ENCODE measurements at regions not wholly inside any gene's neighbourhood (a gene's known extent, or its start where the extent isn't known, plus 50 kb on each side); places are given as distances from the start of the nearest gene placed in this dataset.

- DNase-seq = no peak
These were observed 50.0 kb upstream of the LCTL start for GRCh38 chr15:66615846-66616245.

- DNase-seq = no peak
These were observed 51.6 kb upstream of the LCTL start for GRCh38 chr15:66617137-66618090.

GRCh38 chr15:66619152-66619903, 53.5 kb upstream of the LCTL start:
- DNase-seq = peak; percentile 38 to 63

GRCh38 chr15:66620341-66620740, 54.5 kb upstream of the LCTL start:
- DNase-seq = no peak

GRCh38 chr15:66620744-66621344, 55.0 kb upstream of the LCTL start:
- no peak for DNase-seq

GRCh38 chr15:66621491-66622467, 56.0 kb upstream of the LCTL start:
- DNase-seq = no peak

- no peak for DNase-seq
These were observed 56.8 kb upstream of the LCTL start for GRCh38 chr15:66622591-66623022.

GRCh38 chr15:66623801-66624453, 58.1 kb upstream of the LCTL start:
- no peak for DNase-seq

GRCh38 chr15:66625531-66625930, 59.7 kb upstream of the LCTL start:
- no peak for DNase-seq

GRCh38 chr15:66625974-66626373, 60.2 kb upstream of the LCTL start:
- DNase-seq = no peak

- DNase-seq = no peak
These were observed 63.4 kb upstream of the LCTL start for GRCh38 chr15:66628976-66629723.

- DNase-seq = no peak
These were observed 64.2 kb upstream of the LCTL start for GRCh38 chr15:66629817-66630576.

- DNase-seq = no peak
These were observed 65.1 kb upstream of the LCTL start for GRCh38 chr15:66630801-66631351.

- peak in 1 of 2 experiments; percentile 15 for DNase-seq
These were observed 65.9 kb upstream of the LCTL start for GRCh38 chr15:66631616-66632263.

GRCh38 chr15:66633041-66633937, 67.5 kb upstream of the LCTL start:
- DNase-seq = no peak

- DNase-seq = no peak
These were observed 68.1 kb upstream of the LCTL start for GRCh38 chr15:66633938-66634250.

- DNase-seq = no peak
These were observed 67.5 kb upstream of the SMAD6 start for GRCh38 chr15:66634540-66634939.

- DNase-seq = no peak
These were observed 67.0 kb upstream of the SMAD6 start for GRCh38 chr15:66635006-66635405.
